ENCODE measurements at regions not wholly inside any gene's neighbourhood (a gene's known extent, or its start where the extent isn't known, plus 50 kb on each side); places are given as distances from the start of the nearest gene placed in this dataset.
"Not testable (repeated sequence)": the region's sequence is repeated elsewhere in the genome, so short reads cannot be mapped to it uniquely, and the experiment has no call there.

- not testable (repeated sequence) for DNase-seq
Measured at GRCh38 chr16:15205939-15206338, 111.9 kb upstream of the RRN3 start.

- DNase-seq, result not testable (repeated sequence)
Measured at GRCh38 chr16:15204571-15204970, 110.5 kb upstream of the RRN3 start.

- DNase-seq, result not testable (repeated sequence)
Measured at GRCh38 chr16:15192813-15193212, 98.7 kb upstream of the RRN3 start.

- DNase-seq, result not testable (repeated sequence)
Measured at GRCh38 chr16:15192197-15192596, 98.1 kb upstream of the RRN3 start.

- DNase-seq, result not testable (repeated sequence)
Measured at GRCh38 chr16:15189478-15189877, 95.4 kb upstream of the RRN3 start.
